Uterus (tissue), 3 donors: ENCODE measurements at regions not wholly inside any gene's neighbourhood (a gene's known extent, or its start where the extent isn't known, plus 50 kb on each side); places are given as distances from the start of the nearest gene placed in this dataset.

Experiments used
- DNase-seq, 2 donors: peaks; one replicate each; pipeline ENCODE4 v3.0.0-alpha.2; 2019 to 2020
- H3K27ac ChIP-seq, 2 donors: fragments of 200-600 bp; sonication (generic); 1 replicate in 1 of 2; 2 replicates in 1 of 2; pipeline ENCODE4 v1.5.1; 2016 to 2018
- H3K27me3 ChIP-seq, 2 donors: fragments of 200-600 bp; sonication (generic); one replicate each; pipeline ENCODE4 v1.5.1; 2018 to 2019; ENCODE audit warnings: control low read depth in 1 of 2
- H3K36me3 ChIP-seq, 2 donors: fragments of 200-600 bp; sonication (generic); one replicate each; pipeline ENCODE4 v1.5.1; 2019; ENCODE audit warnings: control low read depth in 1 of 2
- H3K4me1 ChIP-seq, 2 donors: fragments of 200-600 bp; sonication (generic); one replicate each; pipeline ENCODE4 v1.5.1; 2018 to 2019; ENCODE audit warnings: control low read depth in 1 of 2
- H3K4me3 ChIP-seq, 2 donors: fragments of 200-600 bp; sonication (generic); 1 replicate in 1 of 2; 2 replicates in 1 of 2; pipeline ENCODE4 v1.5.1; 2018 to 2019; ENCODE audit warnings: mild to moderate bottlenecking in 1 of 2
- H3K9me3 ChIP-seq, 2 donors: fragments of 200-600 bp; sonication (generic); one replicate each; pipeline ENCODE4 v1.5.1; 2019; ENCODE audit warnings: control low read depth in 1 of 2
- CTCF ChIP-seq, 4 experiments: fragments of 200-600 bp in 2 of 4; fragments of 450-650 bp in 2 of 4; sonication (generic) in 2 of 4; IDR thresholded peaks; one replicate each; pipeline ENCODE4 v1.5.1; 2016 to 2019; ENCODE audit warnings: antibody characterized with exemption in 4 of 4, mild to moderate bottlenecking in 2 of 4, moderate library complexity in 1 of 4
- POLR2A ChIP-seq, 2 donors: fragments of 450-650 bp; IDR thresholded peaks; one replicate each; pipeline ENCODE4 v1.6.1; 2016; ENCODE audit warnings: antibody characterized with exemption in 2 of 2, mild to moderate bottlenecking in 1 of 2, moderate library complexity in 1 of 2
- intact Hi-C: fragments of 100-400 bp; cut with DNase I; formaldehyde crosslinking; loops from one replicate; pipeline ENCODE4 v1.15.1; 2023; ENCODE audit warnings: low total_unique reads
- donor health status: DM: yes; HTN: yes; CAD: no.

- H3K4me3 ChIP-seq, result no peak overlapping the region
- H3K27ac ChIP-seq, result peak overlapping the region in 1 of 2 donors; percentile 51
- no peaks in the 10 kb centered on the region for H3K27me3 ChIP-seq
- H3K4me1 ChIP-seq, result peaks cover 0 to 4% of the 10 kb centered on the region in 2 donors
- intact Hi-C loops, result no loop called here
- TF ChIP-seq POLR2A (IDR thresholded peaks at IDR 0.05), result no peak
- no peak for TF ChIP-seq CTCF (IDR thresholded peaks at IDR 0.05)
- no peaks in the 10 kb centered on the region for H3K36me3 ChIP-seq
- no peaks in the 10 kb centered on the region for H3K9me3 ChIP-seq
- no peak for DNase-seq
Observed at GRCh38 chr5:90056911-90057705, 352.4 kb downstream of the CETN3 start.

- Histone ChIP-seq H3K9me3 (no peaks in the 10 kb centered on the region), H3K4me3 (no peak overlapping the region), H3K4me1 (peaks cover 0 to 4% of the 10 kb centered on the region in 2 donors), H3K36me3 (no peaks in the 10 kb centered on the region), H3K27ac (peak overlapping the region; percentile 35 to 51), H3K27me3 (no peaks in the 10 kb centered on the region)
- TF ChIP-seq POLR2A (IDR thresholded peaks at IDR 0.05), result no peak
- no peak for TF ChIP-seq CTCF (IDR thresholded peaks at IDR 0.05)
- DNase-seq, result no peak
- intact Hi-C loops, result no loop called here
Observed at GRCh38 chr5:90055831-90056328, 353.7 kb downstream of the CETN3 start.

- H3K27ac ChIP-seq, result no peak overlapping the region
- no peaks in the 10 kb centered on the region for H3K36me3 ChIP-seq
- H3K4me3 ChIP-seq, result no peak overlapping the region
- peaks cover 0 to 4% of the 10 kb centered on the region in 2 donors for H3K4me1 ChIP-seq
- TF ChIP-seq CTCF (IDR thresholded peaks at IDR 0.05), result no peak
- TF ChIP-seq POLR2A (IDR thresholded peaks at IDR 0.05), result no peak
- H3K9me3 ChIP-seq, result no peaks in the 10 kb centered on the region
- H3K27me3 ChIP-seq, result no peaks in the 10 kb centered on the region
- no peak for DNase-seq
- intact Hi-C loops, result no loop called here
Observed at GRCh38 chr5:90054612-90055011, 354.9 kb downstream of the CETN3 start.

GRCh38 chr5:90051756-90052155 is 357.8 kb downstream of the CETN3 start:
- no peak overlapping the region for H3K27ac ChIP-seq
- no peak for DNase-seq
- H3K4me1 ChIP-seq, result peaks cover 0 to 4% of the 10 kb centered on the region in 2 donors
- H3K9me3 ChIP-seq, result no peaks in the 10 kb centered on the region
- H3K27me3 ChIP-seq, result no peaks in the 10 kb centered on the region
- H3K36me3 ChIP-seq, result no peaks in the 10 kb centered on the region
- no peak overlapping the region for H3K4me3 ChIP-seq
- TF ChIP-seq CTCF (IDR thresholded peaks at IDR 0.05), result no peak
- TF ChIP-seq POLR2A (IDR thresholded peaks at IDR 0.05), result no peak
- intact Hi-C loops, result no loop called here

GRCh38 chr5:90050103-90050502 is 359.5 kb downstream of the CETN3 start:
- Histone ChIP-seq H3K36me3 (no peaks in the 10 kb centered on the region), H3K9me3 (no peaks in the 10 kb centered on the region), H3K4me3 (no peak overlapping the region), H3K4me1 (peaks cover 0 to 3% of the 10 kb centered on the region in 2 donors), H3K27me3 (no peaks in the 10 kb centered on the region), H3K27ac (peak overlapping the region; percentile 1 to 15)
- DNase-seq, result no peak
- intact Hi-C loops, result no loop called here
- TF ChIP-seq POLR2A (IDR thresholded peaks at IDR 0.05), result no peak
- TF ChIP-seq CTCF (IDR thresholded peaks at IDR 0.05), result no peak
